OCI-LY3 (cell line): ENCODE measurements at regions not wholly inside any gene's neighbourhood (a gene's known extent, or its start where the extent isn't known, plus 50 kb on each side); places are given as distances from the start of the nearest gene placed in this dataset.

Experiments
- H2AFZ ChIP-seq: fragments of 200-600, 300-600 bp; shearing (Covaris generic); 2 replicates; pipeline ENCODE4 v1.6.0; 2014; ENCODE audit warnings: antibody characterized with exemption, low read depth, low read length
- H3K27ac ChIP-seq: fragments of 200-600, 300-600 bp; sonication (generic); 2 replicates; pipeline ENCODE4 v1.5.1; 2014; ENCODE audit warnings: mild to moderate bottlenecking, low read length, moderate library complexity, mixed read lengths
- H3K27me3 ChIP-seq: fragments of 200-600, 300-600 bp; sonication (generic); 2 replicates; pipeline ENCODE4 v1.6.1; 2014; ENCODE audit warnings: low read depth, low read length, mixed read lengths
- H3K36me3 ChIP-seq: fragments of 200-600, 300-600 bp; sonication (generic); replicated peaks from 2 replicates; pipeline ENCODE3; 2014; ENCODE audit warnings: low read depth, low read length, mixed read lengths
- H3K4me1 ChIP-seq: fragments of 300-600, 200-600 bp; sonication (generic); 2 replicates; pipeline ENCODE4 v1.6.1; 2014; ENCODE audit warnings: low read length, mixed read lengths
- H3K4me2 ChIP-seq: fragments of 200-600, 300-600 bp; sonication (generic); 2 replicates; pipeline ENCODE4 v1.6.1; 2014; ENCODE audit warnings: low read length, mixed read lengths
- H3K4me3 ChIP-seq: fragments of 300-600, 200-600 bp; sonication (generic); 2 replicates; pipeline ENCODE4 v1.5.1; 2014; ENCODE audit warnings: antibody characterized with exemption, mild to moderate bottlenecking, low read length, moderate library complexity
- H3K79me2 ChIP-seq: fragments of 300-600, 200-600 bp; shearing (Covaris generic); 2 replicates; pipeline ENCODE4 v1.6.1; 2014; ENCODE audit warnings: mild to moderate bottlenecking, low read length, mixed read lengths
- H3K9ac ChIP-seq: fragments of 300-600, 200-600 bp; shearing (Covaris generic); 2 replicates; pipeline ENCODE4 v1.6.0; 2014; ENCODE audit warnings: mild to moderate bottlenecking, low read length, moderate library complexity
- H3K9me3 ChIP-seq: fragments of 200-600, 300-600 bp; shearing (Covaris generic); 2 replicates; pipeline ENCODE4 v1.6.1; 2014; ENCODE audit warnings: low read length, mixed read lengths; ENCODE audit not compliant: insufficient read depth
- H4K20me1 ChIP-seq: fragments of 200-600, 300-600 bp; sonication (generic); 2 replicates; pipeline ENCODE4 v1.6.1; 2016; ENCODE audit warnings: low read length, mixed read lengths; ENCODE audit not compliant: insufficient read depth
- CTCF ChIP-seq: fragments of 200-600, 300-600 bp; sonication (generic); IDR thresholded peaks from 2 replicates; pipeline ENCODE4 v1.5.1; 2014; ENCODE audit warnings: antibody characterized with exemption, low read length, low read depth
- EZH2phosphoT487 ChIP-seq: fragments of 200-600 bp; shearing (Covaris generic); IDR thresholded peaks from 2 replicates; pipeline ENCODE4 v1.6.1; 2018; ENCODE audit warnings: antibody characterized with exemption, mixed run types, low read depth

GRCh38 chr3:28901018-28901417 lies 379.9 kb upstream of the RBMS3 start:
- H3K79me2 ChIP-seq: no peaks in the 10 kb centered on the region
- H3K27me3 ChIP-seq: no peaks in the 10 kb centered on the region
- H3K4me2 ChIP-seq: no peak overlapping the region
- no peaks in the 10 kb centered on the region for H3K9me3 ChIP-seq
- no peak overlapping the region for H3K27ac ChIP-seq
- TF ChIP-seq EZH2phosphoT487: no peak
- TF ChIP-seq CTCF: no peak
- no peaks in the 10 kb centered on the region for H4K20me1 ChIP-seq
- no peak overlapping the region for H3K4me3 ChIP-seq
- H2AFZ ChIP-seq: no peak overlapping the region
- H3K36me3 ChIP-seq: no peaks in the 10 kb centered on the region
- H3K9ac ChIP-seq: no peak overlapping the region
- H3K4me1 ChIP-seq: no peaks in the 10 kb centered on the region

GRCh38 chr3:28903171-28903601 lies 377.7 kb upstream of the RBMS3 start:
- Histone ChIP-seq H3K4me3 (no peak overlapping the region), H3K9ac (no peak overlapping the region), H3K36me3 (no peaks in the 10 kb centered on the region), H2AFZ (no peak overlapping the region), H4K20me1 (no peaks in the 10 kb centered on the region), H3K4me2 (no peak overlapping the region), H3K27ac (no peak overlapping the region), H3K79me2 (no peaks in the 10 kb centered on the region), H3K9me3 (no peaks in the 10 kb centered on the region), H3K27me3 (no peaks in the 10 kb centered on the region), H3K4me1 (no peaks in the 10 kb centered on the region)
- TF ChIP-seq EZH2phosphoT487 (no peak), CTCF (no peak)

- Histone ChIP-seq H3K27ac (no peak overlapping the region), H4K20me1 (no peaks in the 10 kb centered on the region), H3K9me3 (no peaks in the 10 kb centered on the region), H3K9ac (no peak overlapping the region), H3K27me3 (no peaks in the 10 kb centered on the region), H3K4me2 (no peak overlapping the region), H3K4me3 (no peak overlapping the region), H3K79me2 (no peaks in the 10 kb centered on the region), H2AFZ (no peak overlapping the region), H3K4me1 (no peaks in the 10 kb centered on the region), H3K36me3 (no peaks in the 10 kb centered on the region)
- no peak for TF ChIP-seq EZH2phosphoT487
- TF ChIP-seq CTCF: no peak
These were observed 375.1 kb upstream of the RBMS3 start for GRCh38 chr3:28905798-28906197.

- Histone ChIP-seq H4K20me1 (no peaks in the 10 kb centered on the region), H3K4me1 (no peaks in the 10 kb centered on the region), H3K9me3 (no peaks in the 10 kb centered on the region), H2AFZ (no peak overlapping the region), H3K9ac (no peak overlapping the region), H3K4me3 (no peak overlapping the region), H3K36me3 (no peaks in the 10 kb centered on the region), H3K4me2 (no peak overlapping the region), H3K27ac (no peak overlapping the region), H3K79me2 (no peaks in the 10 kb centered on the region), H3K27me3 (0 out of 2 replicates have a peak, but pooled peaks cover 2% of the 10 kb centered on the region)
- TF ChIP-seq EZH2phosphoT487: no peak
- no peak for TF ChIP-seq CTCF
These were observed 374.1 kb upstream of the RBMS3 start for GRCh38 chr3:28906561-28907310.
